ENCODE measurements at regions not wholly inside any gene's neighbourhood (a gene's known extent, or its start where the extent isn't known, plus 50 kb on each side); places are given as distances from the start of the nearest gene placed in this dataset.

GRCh38 chr4:123936621-123937043, 540.0 kb downstream of the SPRY1 start:
- no peak overlapping the region for H3K4me3 ChIP-seq (ENCODE audit: low read length)
- DNase-seq (ENCODE audit: low read depth) = no peak
- TF ChIP-seq CTCF (conservative IDR thresholded peaks at IDR 0.05; ENCODE audit: low read depth, low read length) = no peak

GRCh38 chr4:123937581-123937980, 541.0 kb downstream of the SPRY1 start:
- H3K4me3 ChIP-seq (ENCODE audit: low read length) = no peak overlapping the region
- TF ChIP-seq CTCF (conservative IDR thresholded peaks at IDR 0.05; ENCODE audit: low read depth, low read length) = no peak
- DNase-seq (ENCODE audit: low read depth) = no peak

- no peak overlapping the region for H3K4me3 ChIP-seq (ENCODE audit: low read length)
- DNase-seq (ENCODE audit: low read depth) = no peak
- TF ChIP-seq CTCF (conservative IDR thresholded peaks at IDR 0.05; ENCODE audit: low read depth, low read length) = no peak
Measured at GRCh38 chr4:123939621-123940020, 543.0 kb downstream of the SPRY1 start.

- DNase-seq (ENCODE audit: low read depth) = no peak
- no peak for TF ChIP-seq CTCF (conservative IDR thresholded peaks at IDR 0.05; ENCODE audit: low read depth, low read length)
Measured at GRCh38 chr4:123940604-123941003, 544.0 kb downstream of the SPRY1 start.

GRCh38 chr4:123941306-123941705, 544.7 kb downstream of the SPRY1 start:
- TF ChIP-seq CTCF (conservative IDR thresholded peaks at IDR 0.05; ENCODE audit: low read depth, low read length) = no peak
- no peak overlapping the region for H3K4me3 ChIP-seq (ENCODE audit: low read length)
- DNase-seq (ENCODE audit: low read depth) = no peak

More at GRCh38 chr4:123940604-123941003, 544.0 kb downstream of the SPRY1 start:
- no peak overlapping the region for H3K4me3 ChIP-seq (ENCODE audit: low read length)

GRCh38 chr4:123943976-123944375, 547.4 kb downstream of the SPRY1 start:
- DNase-seq (ENCODE audit: low read depth) = no peak
- TF ChIP-seq CTCF (conservative IDR thresholded peaks at IDR 0.05; ENCODE audit: low read depth, low read length) = no peak
- no peak overlapping the region for H3K4me3 ChIP-seq (ENCODE audit: low read length)

GRCh38 chr4:123945301-123945700, 548.7 kb downstream of the SPRY1 start:
- H3K4me3 ChIP-seq (ENCODE audit: low read length) = no peak overlapping the region
- DNase-seq (ENCODE audit: low read depth) = no peak
- no peak for TF ChIP-seq CTCF (conservative IDR thresholded peaks at IDR 0.05; ENCODE audit: low read depth, low read length)
